ENCODE measurements at regions not wholly inside any gene's neighbourhood (a gene's known extent, or its start where the extent isn't known, plus 50 kb on each side); places are given as distances from the start of the nearest gene placed in this dataset.
"Not testable (repeated sequence)": the region's sequence is repeated elsewhere in the genome, so short reads cannot be mapped to it uniquely, and the experiment has no call there.

DNA sequence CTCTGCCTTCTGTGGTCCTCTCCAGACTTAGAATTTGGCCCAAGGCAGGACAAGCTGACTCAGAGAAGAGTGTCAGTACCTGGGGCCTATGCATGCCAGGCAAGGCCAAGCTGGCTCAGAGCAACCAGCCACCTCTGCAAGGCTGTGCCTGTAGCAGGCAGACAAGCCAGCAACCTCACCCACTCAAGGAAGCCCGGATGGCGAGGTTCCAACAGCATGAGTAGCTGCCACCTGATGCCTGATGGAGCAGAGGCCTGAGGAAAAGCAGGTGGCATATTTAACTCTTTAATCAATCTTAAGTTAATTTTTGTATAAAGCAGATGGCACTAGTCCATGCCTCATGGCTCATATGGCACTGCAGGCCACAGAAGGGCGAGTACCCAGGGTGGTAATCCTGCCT is 3595.8 kb upstream of the OR11H1 start:
- TF ChIP-seq, protein P1, sequence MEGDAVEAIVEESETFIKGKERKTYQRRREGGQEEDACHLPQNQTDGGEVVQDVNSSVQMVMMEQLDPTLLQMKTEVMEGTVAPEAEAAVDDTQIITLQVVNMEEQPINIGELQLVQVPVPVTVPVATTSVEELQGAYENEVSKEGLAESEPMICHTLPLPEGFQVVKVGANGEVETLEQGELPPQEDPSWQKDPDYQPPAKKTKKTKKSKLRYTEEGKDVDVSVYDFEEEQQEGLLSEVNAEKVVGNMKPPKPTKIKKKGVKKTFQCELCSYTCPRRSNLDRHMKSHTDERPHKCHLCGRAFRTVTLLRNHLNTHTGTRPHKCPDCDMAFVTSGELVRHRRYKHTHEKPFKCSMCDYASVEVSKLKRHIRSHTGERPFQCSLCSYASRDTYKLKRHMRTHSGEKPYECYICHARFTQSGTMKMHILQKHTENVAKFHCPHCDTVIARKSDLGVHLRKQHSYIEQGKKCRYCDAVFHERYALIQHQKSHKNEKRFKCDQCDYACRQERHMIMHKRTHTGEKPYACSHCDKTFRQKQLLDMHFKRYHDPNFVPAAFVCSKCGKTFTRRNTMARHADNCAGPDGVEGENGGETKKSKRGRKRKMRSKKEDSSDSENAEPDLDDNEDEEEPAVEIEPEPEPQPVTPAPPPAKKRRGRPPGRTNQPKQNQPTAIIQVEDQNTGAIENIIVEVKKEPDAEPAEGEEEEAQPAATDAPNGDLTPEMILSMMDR (IDR thresholded peaks at IDR 0.05), result not testable (repeated sequence)
- TF ChIP-seq POLR2A (IDR thresholded peaks at IDR 0.05), result not testable (repeated sequence)
